ENCODE measurements at regions not wholly inside any gene's neighbourhood (a gene's known extent, or its start where the extent isn't known, plus 50 kb on each side); places are given as distances from the start of the nearest gene placed in this dataset.
"Not testable (repeated sequence)": the region's sequence is repeated elsewhere in the genome, so short reads cannot be mapped to it uniquely, and the experiment has no call there.

GRCh38 chr6:155770313-155770712, 314.7 kb upstream of the NOX3 start:
- H3K9me3 Mint-ChIP-seq (ENCODE audit: unreplicated experiment): no peaks in the 10 kb centered on the region
- no peaks in the 10 kb centered on the region for H3K27me3 Mint-ChIP-seq (ENCODE audit: unreplicated experiment)

GRCh38 chr6:155765275-155766194, 309.9 kb upstream of the NOX3 start:
- DNase-seq (ENCODE audit: low spot score): no peak
- Mint-ChIP-seq H3K27ac (ENCODE audit: unreplicated experiment) (no peak overlapping the region), H3K4me1 (ENCODE audit: unreplicated experiment) (no peaks in the 10 kb centered on the region), H3K27me3 (ENCODE audit: unreplicated experiment) (no peaks in the 10 kb centered on the region), H3K9me3 (ENCODE audit: unreplicated experiment) (peaks cover 4% of the 10 kb centered on the region), H3K36me3 (ENCODE audit: low read depth, unreplicated experiment) (no peaks in the 10 kb centered on the region), H3K4me3 (ENCODE audit: unreplicated experiment) (no peak overlapping the region)
- no peak for TF ChIP-seq CTCF (IDR thresholded peaks at IDR 0.05; ENCODE audit: unreplicated experiment)

More at GRCh38 chr6:155770313-155770712, 314.7 kb upstream of the NOX3 start:
- Mint-ChIP-seq H3K4me3 (ENCODE audit: unreplicated experiment) (no peak overlapping the region), H3K36me3 (ENCODE audit: low read depth, unreplicated experiment) (no peaks in the 10 kb centered on the region), H3K27ac (ENCODE audit: unreplicated experiment) (no peak overlapping the region), H3K4me1 (ENCODE audit: unreplicated experiment) (no peaks in the 10 kb centered on the region)
- DNase-seq (ENCODE audit: low spot score): no peak
- no peak for TF ChIP-seq CTCF (IDR thresholded peaks at IDR 0.05; ENCODE audit: unreplicated experiment)

GRCh38 chr6:155762649-155763048, 307.0 kb upstream of the NOX3 start:
- H3K36me3 Mint-ChIP-seq (ENCODE audit: low read depth, unreplicated experiment): no peaks in the 10 kb centered on the region
- H3K27me3 Mint-ChIP-seq (ENCODE audit: unreplicated experiment): no peaks in the 10 kb centered on the region
- H3K27ac Mint-ChIP-seq (ENCODE audit: unreplicated experiment): no peak overlapping the region
- H3K9me3 Mint-ChIP-seq (ENCODE audit: unreplicated experiment): peaks cover 4% of the 10 kb centered on the region
- no peak for DNase-seq (ENCODE audit: low spot score)
- H3K4me1 Mint-ChIP-seq (ENCODE audit: unreplicated experiment): no peaks in the 10 kb centered on the region
- no peak for TF ChIP-seq CTCF (IDR thresholded peaks at IDR 0.05; ENCODE audit: unreplicated experiment)
- H3K4me3 Mint-ChIP-seq (ENCODE audit: unreplicated experiment): no peak overlapping the region

- no peak for TF ChIP-seq CTCF (IDR thresholded peaks at IDR 0.05; ENCODE audit: unreplicated experiment)
- Mint-ChIP-seq H3K27me3 (ENCODE audit: unreplicated experiment) (no peaks in the 10 kb centered on the region), H3K27ac (ENCODE audit: unreplicated experiment) (no peak overlapping the region), H3K9me3 (ENCODE audit: unreplicated experiment) (no peaks in the 10 kb centered on the region), H3K4me1 (ENCODE audit: unreplicated experiment) (no peaks in the 10 kb centered on the region), H3K36me3 (ENCODE audit: low read depth, unreplicated experiment) (peaks cover 4% of the 10 kb centered on the region), H3K4me3 (ENCODE audit: unreplicated experiment) (no peak overlapping the region)
- no peak for DNase-seq (ENCODE audit: low spot score)
These were observed 299.8 kb upstream of the NOX3 start for GRCh38 chr6:155755452-155755851.

GRCh38 chr6:155748778-155749177, 293.1 kb upstream of the NOX3 start:
- not testable (repeated sequence) for H3K9me3 Mint-ChIP-seq (ENCODE audit: unreplicated experiment); H3K27ac Mint-ChIP-seq (ENCODE audit: unreplicated experiment); DNase-seq (ENCODE audit: low spot score); H3K36me3 Mint-ChIP-seq (ENCODE audit: low read depth, unreplicated experiment); H3K27me3 Mint-ChIP-seq (ENCODE audit: unreplicated experiment); H3K4me1 Mint-ChIP-seq (ENCODE audit: unreplicated experiment); H3K4me3 Mint-ChIP-seq (ENCODE audit: unreplicated experiment)

Data from endothelial cell (in vitro differentiated cells).